Pancreas (tissue), 10 donors: ENCODE measurements at regions not wholly inside any gene's neighbourhood (a gene's known extent, or its start where the extent isn't known, plus 50 kb on each side); places are given as distances from the start of the nearest gene placed in this dataset.

Source experiments
- ATAC-seq, 4 donors: fragments of 200-7000 bp; cut with Tn5 transposase; one replicate each; pipeline versions ENCODE4 v1.8.0 to v1.9.1; 2020; ENCODE audit warnings: mild to moderate bottlenecking in 4 of 4, moderate library complexity in 4 of 4
- DNase-seq, 6 donors: peaks; one replicate each; pipeline ENCODE4 v3.0.0-alpha.2; 2020
- FAIRE-seq: peaks from 2 replicates; lab custom pipeline; 2012; peaks lifted over from hg19 to GRCh38; lab: Jason Lieb, UNC
- H3K27ac ChIP-seq, 4 donors: fragments of 200-600 bp; sonication (generic); 1 replicate in 3 of 4; 2 replicates in 1 of 4; pipeline versions ENCODE4 v1.5.0 to v1.8.0; 2020
- H3K27me3 ChIP-seq, 4 donors: fragments of 200-600 bp; one replicate each; pipeline ENCODE4 v1.8.0; 2021
- H3K36me3 ChIP-seq, 3 donors: fragments of 200-600 bp; sonication (generic) in 1 of 3; one replicate each; pipeline versions ENCODE4 v1.5.0 to v1.8.0; 2020 to 2021
- H3K4me1 ChIP-seq, 3 donors: fragments of 200-600 bp; one replicate each; pipeline ENCODE4 v1.8.0; 2021
- H3K4me3 ChIP-seq, 4 donors: fragments of 200-600 bp; sonication (generic) in 2 of 4; one replicate each; pipeline versions ENCODE4 v1.5.0 to v1.8.0; 2020 to 2021
- H3K9me3 ChIP-seq, 4 donors: fragments of 200-600 bp; one replicate each; pipeline ENCODE4 v1.8.0; 2021
- WGBS, 2 donors: extraction: QIAGEN DNeasy Blood & Tissue Kit; methylation state at CpG; one replicate each; pipeline ENCODE4 v1.1.7; 2013; 5-methylcytosine and 5-hydroxymethylcytosine counted together
- intact Hi-C, 3 donors: fragments of 100-400 bp; cut with DNase I; formaldehyde crosslinking; loops; one replicate each; pipeline versions ENCODE4 v1.11.1 to v1.14.2; 2022
- TF ChIP-seq, protein P1 (sequence below), 4 donors: fragments of 200-600 bp; sonication (generic) in 3 of 4; IDR thresholded peaks; one replicate each; pipeline versions ENCODE4 v1.5.0 to v1.8.0; 2021; ENCODE audit warnings: antibody characterized with exemption in 4 of 4
- donor health status: healthy with polysubstance abuse.
- donor health status: DM: no; HTN: no; CAD: no; lungs with moderate emphysema.
- donor health status: DM: no; HTN: no; CAD: no.
- donor health status: control.
- donor health status: control.
- donor health status: Bipolar disorder and iron deficiency.
- donor health status: DM: yes; HTN: yes; CAD: no.
- donor health status: DM: no; HTN: no; CAD: no.
- donor health status: DM: no; HTN: no; CAD: no.
- donor health status: DM: yes; HTN: yes; CAD: no.

DNA sequence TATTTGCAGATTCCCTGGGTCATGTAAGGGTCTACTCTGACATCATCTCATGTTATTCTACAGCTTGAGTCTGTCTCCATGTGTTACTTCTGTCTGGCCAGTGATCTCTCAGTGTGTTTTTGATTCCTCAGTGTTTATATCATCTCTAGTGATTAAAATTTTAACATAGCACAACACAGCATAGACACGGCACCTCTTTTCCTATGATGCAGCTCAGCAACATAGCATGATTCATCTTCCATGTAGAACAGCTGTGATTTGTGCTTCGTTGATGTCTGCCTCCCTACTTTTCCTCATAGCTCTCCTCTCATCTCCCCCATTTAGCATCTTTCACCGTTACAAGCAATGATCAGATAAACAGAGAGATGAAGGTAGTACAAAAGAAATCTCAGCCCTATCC lies 163.9 kb upstream of the DPT start:
- ATAC-seq (peak in 2 of 4 donors; percentile 18 to 37), FAIRE-seq (no peak), DNase-seq (no peak)
- intact Hi-C loops, result no loop called here
- H3K27me3 ChIP-seq, result no peaks in the 10 kb centered on the region
- no peak overlapping the region for H3K4me3 ChIP-seq
- H3K36me3 ChIP-seq, result no peaks in the 10 kb centered on the region
- H3K4me1 ChIP-seq, result no peaks in the 10 kb centered on the region
- TF ChIP-seq, protein P1, sequence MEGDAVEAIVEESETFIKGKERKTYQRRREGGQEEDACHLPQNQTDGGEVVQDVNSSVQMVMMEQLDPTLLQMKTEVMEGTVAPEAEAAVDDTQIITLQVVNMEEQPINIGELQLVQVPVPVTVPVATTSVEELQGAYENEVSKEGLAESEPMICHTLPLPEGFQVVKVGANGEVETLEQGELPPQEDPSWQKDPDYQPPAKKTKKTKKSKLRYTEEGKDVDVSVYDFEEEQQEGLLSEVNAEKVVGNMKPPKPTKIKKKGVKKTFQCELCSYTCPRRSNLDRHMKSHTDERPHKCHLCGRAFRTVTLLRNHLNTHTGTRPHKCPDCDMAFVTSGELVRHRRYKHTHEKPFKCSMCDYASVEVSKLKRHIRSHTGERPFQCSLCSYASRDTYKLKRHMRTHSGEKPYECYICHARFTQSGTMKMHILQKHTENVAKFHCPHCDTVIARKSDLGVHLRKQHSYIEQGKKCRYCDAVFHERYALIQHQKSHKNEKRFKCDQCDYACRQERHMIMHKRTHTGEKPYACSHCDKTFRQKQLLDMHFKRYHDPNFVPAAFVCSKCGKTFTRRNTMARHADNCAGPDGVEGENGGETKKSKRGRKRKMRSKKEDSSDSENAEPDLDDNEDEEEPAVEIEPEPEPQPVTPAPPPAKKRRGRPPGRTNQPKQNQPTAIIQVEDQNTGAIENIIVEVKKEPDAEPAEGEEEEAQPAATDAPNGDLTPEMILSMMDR (IDR thresholded peaks at IDR 0.05), result no peak
- no peaks in the 10 kb centered on the region for H3K9me3 ChIP-seq
- no peak overlapping the region for H3K27ac ChIP-seq
- WGBS, 2 donors, result 76 to 77% methylated on average over 3 of the region's 3 CpGs

DNA sequence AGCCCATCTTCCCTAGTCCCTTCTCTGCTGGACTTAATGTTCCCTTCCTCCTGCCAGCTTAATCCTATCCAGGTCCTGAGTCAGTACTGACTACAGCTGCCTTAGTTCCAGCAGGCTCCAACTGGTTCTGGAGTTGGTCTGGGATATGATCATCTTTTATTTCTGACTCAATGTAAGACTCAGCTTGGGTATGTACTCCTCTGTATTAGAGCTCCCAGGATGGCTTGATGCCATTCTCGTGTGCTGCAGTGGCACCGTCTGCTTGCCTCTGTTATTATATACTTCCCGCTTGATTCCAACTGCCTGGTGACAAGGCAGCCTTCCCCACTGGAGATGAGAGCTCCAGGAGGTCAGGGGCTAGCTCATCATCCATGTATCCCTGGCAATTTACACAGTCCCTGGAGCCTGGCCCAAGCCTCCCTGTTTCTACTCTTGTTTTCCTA lies 164.4 kb upstream of the DPT start:
- WGBS, 2 donors, result 85% methylated on average over 3 of the region's 3 CpGs

DNA sequence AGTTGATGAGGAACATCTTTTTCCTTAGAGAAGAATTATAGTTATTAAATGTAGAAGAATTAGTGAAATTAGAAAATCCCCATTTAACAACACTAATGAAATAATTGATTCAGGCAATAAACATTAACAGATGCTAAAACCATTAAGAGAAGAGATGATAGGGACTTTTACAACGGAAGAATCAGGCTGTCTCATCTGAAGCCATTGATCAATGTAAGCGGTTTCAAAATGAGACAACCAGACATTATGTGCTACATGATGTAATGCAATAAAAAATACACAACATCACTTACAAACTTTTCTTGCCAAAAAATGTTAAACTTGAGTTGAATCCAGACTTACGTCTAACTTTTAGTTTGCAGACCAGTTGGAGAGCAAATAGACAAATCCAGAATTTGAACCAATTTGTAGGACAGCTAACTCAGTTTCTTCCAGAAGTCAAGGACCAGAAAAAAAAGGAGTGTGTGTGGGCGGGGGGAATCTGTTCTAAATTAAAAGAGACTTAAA lies 165.4 kb upstream of the DPT start:
- DNase-seq (no peak), ATAC-seq (no peak), FAIRE-seq (no peak)
- intact Hi-C loops, result no loop called here
- TF ChIP-seq, protein P1 (IDR thresholded peaks at IDR 0.05), result no peak
- H3K27ac ChIP-seq, result no peak overlapping the region
- no peaks in the 10 kb centered on the region for H3K27me3 ChIP-seq
- WGBS, 2 donors, result 54 to 58% methylated on average over 4 of the region's 4 CpGs
- no peaks in the 10 kb centered on the region for H3K36me3 ChIP-seq
- no peak overlapping the region for H3K4me3 ChIP-seq
- H3K4me1 ChIP-seq, result no peaks in the 10 kb centered on the region
- H3K9me3 ChIP-seq, result no peaks in the 10 kb centered on the region

More for the DNA sequence above, 164.4 kb upstream of the DPT start:
- no peak overlapping the region for H3K27ac ChIP-seq
- H3K36me3 ChIP-seq, result no peaks in the 10 kb centered on the region
- peak in 3 of 4 donors; percentile 58 to 67 (median 61) for ATAC-seq
- intact Hi-C loops, result no loop called here
- no peaks in the 10 kb centered on the region for H3K27me3 ChIP-seq
- FAIRE-seq, result no peak
- TF ChIP-seq, protein P1 (IDR thresholded peaks at IDR 0.05), result no peak
- H3K9me3 ChIP-seq, result no peaks in the 10 kb centered on the region
- H3K4me1 ChIP-seq, result no peaks in the 10 kb centered on the region
- no peak overlapping the region for H3K4me3 ChIP-seq
- DNase-seq, result no peak

DNA sequence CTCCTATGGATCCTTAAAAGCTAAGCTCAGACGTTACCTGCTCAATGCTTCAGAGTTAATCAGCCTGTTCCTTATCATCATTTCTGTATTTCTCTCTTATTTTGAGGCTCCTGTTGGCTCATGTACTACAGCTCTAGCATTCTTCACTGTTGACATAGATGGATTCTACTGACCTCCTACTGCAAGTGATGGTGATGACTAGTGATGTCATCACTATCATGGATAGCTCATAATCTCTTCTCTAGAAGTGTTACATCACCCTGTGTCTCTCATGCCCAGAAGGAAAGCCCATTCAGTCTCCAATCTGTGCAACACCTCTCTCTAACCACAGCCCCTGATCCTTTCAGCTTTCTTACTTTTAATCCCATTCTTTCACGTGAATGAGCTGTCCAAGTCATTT lies 168.2 kb upstream of the DPT start:
- no peak for FAIRE-seq
- no peak overlapping the region for H3K27ac ChIP-seq
- WGBS, 2 donors, result 60 to 68% methylated on average over 2 of the region's 2 CpGs

More for the DNA sequence above, 168.2 kb upstream of the DPT start:
- no peaks in the 10 kb centered on the region for H3K9me3 ChIP-seq
- no peak for ATAC-seq
- H3K4me3 ChIP-seq, result no peak overlapping the region
- TF ChIP-seq, protein P1 (IDR thresholded peaks at IDR 0.05), result no peak
- no peaks in the 10 kb centered on the region for H3K27me3 ChIP-seq
- H3K36me3 ChIP-seq, result no peaks in the 10 kb centered on the region
- no peaks in the 10 kb centered on the region for H3K4me1 ChIP-seq
- intact Hi-C loops, result no loop called here
- no peak for DNase-seq
